NCI-H69 (cell line): ENCODE measurements at regions not wholly inside any gene's neighbourhood (a gene's known extent, or its start where the extent isn't known, plus 50 kb on each side); places are given as distances from the start of the nearest gene placed in this dataset.
"Not testable (repeated sequence)": the region's sequence is repeated elsewhere in the genome, so short reads cannot be mapped to it uniquely, and the experiment has no call there.

Experiments used
- DNase-seq: peaks from one replicate; lab custom pipeline; 2025; lab: John Stamatoyannopoulos, UW

DNA sequence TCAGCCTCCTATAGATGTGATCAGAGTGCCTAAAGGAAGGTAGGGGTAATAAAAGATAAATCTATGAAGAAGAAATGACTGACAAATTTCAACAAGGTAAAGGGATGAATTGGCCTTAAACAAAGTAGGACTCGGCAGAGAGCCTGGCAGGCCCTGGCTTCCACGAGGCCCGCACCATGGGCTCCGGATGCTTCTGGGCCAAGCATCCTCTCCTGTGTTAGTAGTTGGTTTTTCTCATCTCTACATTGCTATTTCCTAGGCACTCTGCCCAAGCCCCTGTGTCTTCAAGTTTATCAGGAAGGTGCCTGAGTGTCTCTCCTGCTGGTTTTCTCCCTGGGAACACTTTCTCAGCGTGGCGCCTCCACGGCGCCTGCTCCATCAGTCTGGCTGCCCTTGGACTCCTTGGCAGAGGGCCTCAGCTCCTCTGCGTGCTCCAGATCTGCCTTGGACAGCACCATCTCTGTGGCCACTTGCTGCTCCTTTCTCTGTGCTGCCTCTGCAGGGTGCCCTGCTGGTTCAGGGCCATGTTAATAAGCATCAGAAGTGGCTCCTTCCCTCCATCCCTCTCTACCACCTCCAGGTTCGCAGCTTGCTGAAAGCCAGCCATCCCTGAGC is 413.3 kb upstream of the DPP6 start:
- DNase-seq: no peak

DNA sequence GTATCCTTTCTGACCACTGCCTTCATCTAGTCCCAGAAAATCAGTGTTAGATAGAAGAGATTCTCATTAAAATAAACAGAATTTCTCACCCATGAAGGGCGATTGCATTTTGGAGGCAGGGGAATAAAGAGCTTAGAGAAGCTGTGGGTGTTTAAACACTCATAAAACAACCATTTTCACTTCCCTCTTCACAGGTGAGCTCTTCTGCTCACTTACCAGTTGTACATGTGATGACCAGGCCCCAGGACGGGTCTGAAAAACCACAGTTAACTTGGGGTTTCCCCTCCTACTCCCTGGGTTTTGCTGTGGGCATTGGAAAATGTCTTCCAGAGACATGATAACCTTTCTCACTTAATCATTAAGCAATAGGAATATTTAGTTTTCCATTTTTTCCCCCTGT is 411.6 kb upstream of the DPP6 start:
- DNase-seq: no peak

DNA sequence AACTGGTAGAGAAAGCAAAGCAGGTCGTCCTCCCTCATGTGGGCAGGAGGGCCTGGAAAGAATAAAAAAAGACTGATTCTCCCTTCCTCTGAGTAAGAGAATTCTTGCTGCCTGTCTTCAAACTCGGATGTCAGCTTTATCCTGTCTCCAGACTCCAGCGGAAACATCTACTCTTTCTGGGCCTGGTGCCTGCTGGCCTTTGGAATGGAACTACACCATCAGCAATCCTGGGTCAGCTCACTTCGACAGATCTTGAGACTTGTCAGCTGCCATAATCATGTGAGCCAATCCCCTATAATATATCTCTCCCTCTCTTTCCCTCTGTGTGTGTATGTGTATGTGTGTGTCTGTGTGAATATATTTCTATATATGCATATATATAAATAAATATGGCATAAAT is 411.0 kb upstream of the DPP6 start:
- DNase-seq: no peak

DNA sequence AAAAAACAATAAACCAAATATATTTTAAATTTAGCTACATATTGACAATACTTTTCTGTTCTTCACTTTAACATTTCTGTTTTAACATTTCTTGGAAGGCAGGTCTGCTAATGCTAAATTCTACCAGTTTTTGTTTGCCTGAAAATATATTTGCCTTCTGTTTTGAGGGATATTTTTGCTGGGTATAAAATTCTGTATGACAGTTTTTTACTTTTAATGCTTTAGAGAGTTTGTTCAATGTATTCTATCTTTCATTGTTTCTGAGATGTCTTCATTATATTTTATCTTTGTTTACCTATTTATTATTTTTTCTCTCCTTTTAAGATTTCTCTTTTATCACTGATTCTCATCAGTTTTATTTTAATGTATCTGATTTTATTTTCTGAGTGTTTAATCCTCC is 409.2 kb upstream of the DPP6 start:
- no peak for DNase-seq

DNA sequence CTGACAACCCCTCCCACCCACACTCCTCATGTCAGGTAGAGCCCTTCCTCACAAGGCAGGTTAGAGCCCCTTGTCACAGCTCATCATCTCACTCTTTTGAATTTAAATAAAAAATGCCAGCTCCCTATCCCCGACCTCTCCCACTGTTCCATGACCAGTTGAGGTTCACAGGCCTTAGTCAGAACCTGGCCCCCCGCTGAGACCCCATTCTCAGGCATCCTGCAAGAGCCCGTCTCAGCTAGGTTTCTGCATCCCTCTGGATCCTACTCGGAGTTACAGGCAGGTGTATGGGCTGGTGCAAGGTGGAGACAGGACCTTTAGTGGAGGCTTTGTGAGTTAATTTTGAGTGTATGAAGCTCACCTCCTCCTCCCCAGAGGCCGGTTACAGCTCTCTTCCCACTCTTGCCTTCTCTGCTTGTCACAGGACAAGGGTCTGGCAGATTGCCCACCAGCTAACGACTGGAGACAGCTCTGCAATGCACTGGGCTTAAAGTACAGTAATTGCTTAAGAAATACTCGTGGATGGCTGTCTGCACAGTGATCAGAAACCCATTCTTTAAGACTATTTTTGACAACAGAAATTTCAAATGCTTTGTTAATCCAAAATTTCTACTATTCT is 394.9 kb upstream of the DPP6 start:
- DNase-seq: no peak

DNA sequence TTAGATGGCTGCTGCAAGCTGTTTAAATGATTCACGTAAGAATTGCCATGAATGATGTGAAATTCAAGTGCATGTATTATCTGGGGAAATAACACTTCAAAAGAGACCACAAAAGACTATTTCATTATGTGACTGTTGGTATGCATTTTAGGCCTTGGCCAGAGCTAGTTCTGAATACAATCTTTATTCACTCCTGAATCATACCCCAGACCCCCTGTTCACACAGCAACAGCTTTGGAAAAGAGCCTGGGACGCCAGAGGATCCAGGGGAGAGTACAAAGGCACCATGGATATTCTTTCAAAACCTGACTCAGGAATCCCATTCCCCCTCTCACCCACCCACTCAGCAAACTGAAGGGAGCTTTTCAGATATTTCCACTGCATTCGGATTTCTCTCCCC is 377.1 kb upstream of the DPP6 start:
- DNase-seq: no peak

DNA sequence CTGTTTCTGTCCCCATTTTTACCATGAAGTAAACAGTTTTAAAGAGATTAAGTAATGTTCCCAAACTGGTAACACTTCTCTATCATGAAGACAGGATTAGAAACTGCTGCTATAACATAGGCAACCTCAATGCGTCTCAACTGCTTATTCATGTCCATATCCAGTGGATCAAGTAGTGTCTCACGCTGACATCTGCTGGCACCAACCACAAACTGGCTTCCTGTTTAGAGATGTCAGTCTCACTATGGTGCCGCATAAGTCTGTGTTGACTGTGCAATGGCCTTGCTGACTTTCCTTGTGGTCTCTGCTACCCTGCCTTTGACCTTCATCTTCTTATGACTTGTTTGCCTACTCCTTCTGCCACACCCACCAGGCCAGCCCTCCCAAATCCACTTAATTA is 369.6 kb upstream of the DPP6 start:
- peak; percentile 8 for DNase-seq

DNA sequence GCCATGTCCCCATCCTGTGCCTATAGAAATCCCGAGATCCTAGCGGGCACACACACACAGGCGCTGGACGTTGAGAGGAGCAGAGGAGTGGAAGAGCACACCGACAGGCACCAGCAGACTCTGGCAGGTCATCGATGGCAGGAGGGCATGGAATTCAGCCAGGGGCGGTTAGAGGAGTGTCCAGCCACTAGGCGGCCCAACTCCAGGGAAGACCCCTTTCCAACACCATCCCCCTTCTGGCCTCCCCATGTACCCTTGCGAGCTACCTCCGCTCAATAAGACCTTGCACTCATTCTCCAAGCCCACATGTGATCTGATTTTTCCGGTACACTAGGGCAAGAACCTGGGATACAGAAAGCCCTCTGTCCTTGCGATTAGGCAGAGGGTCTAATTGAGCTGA is 356.0 kb upstream of the DPP6 start:
- no peak for DNase-seq

DNA sequence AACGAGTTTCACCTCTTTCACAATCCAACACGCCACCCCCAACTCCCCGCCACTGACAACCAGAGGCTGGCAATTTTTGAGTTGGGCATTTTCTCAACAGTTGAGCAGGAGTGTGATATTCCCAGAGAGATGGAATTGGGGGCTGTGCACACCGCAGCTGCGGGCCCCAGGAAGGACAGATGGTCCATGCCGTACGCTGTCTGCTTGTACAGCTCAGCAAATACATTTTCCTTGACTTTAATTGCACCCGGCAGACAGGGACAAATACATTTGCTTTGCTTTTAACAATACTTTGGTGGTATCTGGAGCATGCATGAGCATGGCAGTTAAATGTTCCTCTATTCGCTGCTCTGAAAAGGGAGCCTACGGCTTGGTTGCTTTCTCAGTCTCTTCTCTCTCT is 354.2 kb upstream of the DPP6 start:
- DNase-seq: peak; percentile 57

DNA sequence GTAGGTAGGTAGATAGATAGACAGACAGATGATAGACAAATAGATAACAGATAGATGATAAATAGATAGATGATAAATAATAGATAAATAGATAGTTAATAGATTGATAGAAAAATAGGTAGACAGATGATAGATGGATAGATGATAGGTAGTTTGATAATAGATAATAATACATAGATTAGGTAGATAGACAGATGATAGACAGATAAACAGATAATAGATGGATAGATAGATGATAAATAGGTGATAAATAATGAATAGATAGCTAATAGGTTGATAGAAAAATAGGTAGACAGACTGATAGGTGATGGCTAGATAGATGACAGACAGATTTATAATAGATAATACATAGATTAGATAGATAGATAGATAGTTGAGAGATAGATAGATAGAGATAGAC is 350.5 kb upstream of the DPP6 start:
- DNase-seq: no peak

DNA sequence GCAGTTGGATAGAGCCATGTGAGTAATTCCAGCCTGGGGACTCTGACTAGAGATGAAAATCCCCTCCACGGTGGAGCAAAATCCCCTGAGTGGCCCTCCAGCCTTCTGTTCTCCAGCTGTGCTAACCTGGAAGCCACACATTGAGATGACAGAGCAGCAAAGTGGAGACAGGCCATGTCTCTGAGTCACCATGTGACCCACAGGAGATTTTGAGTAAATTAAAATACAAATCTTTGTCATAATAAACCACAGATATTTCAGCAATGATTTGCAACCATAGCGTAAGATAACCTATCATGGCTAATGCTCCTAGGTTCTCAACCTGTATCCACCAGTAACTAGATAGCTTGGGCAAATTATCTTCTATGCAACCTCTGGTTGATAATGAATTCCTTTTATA is 328.3 kb upstream of the DPP6 start:
- DNase-seq: not testable (repeated sequence)

DNA sequence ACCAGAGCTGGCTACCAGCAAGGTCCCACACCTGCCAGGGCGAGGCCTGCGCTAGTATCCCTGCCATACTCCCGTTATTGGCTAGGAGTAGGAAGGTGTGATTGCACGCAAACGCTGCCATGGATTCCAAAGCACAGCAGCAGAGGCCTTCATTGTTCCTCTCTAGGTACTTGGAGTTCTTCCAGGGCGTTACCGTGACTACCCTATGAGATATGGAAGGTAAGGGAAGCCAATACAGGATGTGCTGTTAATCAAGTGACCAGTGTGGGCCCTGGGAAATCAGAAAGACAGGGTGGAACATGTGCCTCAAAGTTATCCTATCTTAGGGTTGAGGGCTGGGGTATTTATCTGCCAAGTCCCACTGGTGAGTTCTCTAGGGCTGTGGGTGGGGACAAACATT is 320.7 kb upstream of the DPP6 start:
- DNase-seq: not testable (repeated sequence)

DNA sequence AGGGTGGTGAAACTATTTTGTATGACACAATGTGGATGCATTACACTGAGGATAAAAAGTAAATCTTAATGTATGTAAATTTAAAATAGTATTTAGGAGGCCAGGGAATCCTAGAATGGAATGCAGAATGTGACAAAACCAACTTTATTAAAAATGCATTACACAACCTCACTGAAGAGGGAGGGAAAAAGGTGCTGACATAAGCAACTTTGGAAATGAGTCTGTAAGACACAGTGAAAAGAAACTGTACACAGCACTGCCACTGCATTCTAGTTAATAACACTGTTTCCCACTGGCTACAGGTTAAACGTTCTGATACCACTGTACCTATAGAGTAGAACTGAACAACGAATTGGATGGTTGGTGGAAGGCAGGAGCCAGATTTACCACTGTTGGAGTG is 308.8 kb upstream of the DPP6 start:
- not testable (repeated sequence) for DNase-seq

DNA sequence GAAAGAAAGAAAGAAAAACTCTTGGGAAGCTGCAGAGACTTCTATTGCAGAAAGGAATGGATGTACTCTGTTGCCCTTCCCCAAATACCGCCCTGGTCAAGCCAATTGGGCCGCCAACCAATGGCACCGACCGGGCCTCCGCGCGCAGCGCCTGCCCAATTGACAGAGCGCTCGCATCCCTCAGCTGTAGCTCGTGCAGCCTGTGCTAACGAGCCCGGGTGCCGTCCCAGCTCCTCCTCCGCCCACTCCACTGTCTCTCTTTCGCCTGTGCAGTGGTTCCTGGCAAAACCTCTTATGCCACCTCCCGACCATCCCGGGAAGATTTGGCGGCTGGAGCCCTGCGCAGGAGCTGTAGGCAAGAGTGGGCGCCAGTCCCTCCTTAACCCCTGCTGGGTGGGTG is 304.2 kb upstream of the DPP6 start:
- DNase-seq: not testable (repeated sequence)

DNA sequence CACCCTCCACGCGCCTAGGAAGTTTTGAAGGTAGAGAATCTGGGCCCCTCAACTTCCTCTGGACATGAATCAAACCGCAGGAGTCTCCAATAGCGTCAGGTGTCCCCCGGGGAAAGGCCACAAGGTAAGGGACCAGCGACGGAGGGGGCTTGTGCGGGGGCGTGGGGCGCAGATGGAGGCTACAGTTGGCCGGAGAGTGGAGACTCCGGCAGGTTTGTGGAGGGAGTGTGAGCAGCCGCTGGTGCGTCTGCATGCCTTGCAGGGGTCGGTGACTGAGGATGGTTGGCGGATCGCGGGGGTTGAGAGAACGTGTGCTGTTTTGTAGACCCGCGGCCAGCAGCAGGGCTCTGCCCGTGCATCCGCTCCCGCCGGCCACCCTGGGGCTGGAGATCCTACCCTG is 303.3 kb upstream of the DPP6 start:
- not testable (repeated sequence) for DNase-seq

DNA sequence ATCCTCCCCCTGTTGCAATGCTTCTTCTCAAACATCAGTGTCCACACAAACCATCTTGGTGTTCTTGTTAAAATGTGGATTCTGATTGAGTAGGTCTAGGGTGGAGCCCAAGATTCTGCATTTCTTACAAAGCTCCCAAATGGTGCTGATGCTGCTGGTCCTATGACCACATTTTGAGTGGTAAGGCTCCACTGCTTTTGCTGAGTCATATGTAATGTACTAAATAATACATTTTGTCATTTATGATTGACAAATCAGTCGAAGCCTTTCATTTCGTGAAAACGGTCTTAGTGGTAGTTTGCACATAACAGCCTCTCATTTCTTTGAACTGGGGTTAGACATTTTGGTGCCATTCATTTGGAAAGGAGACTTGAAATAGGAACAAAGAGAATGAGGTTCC is 286.3 kb upstream of the DPP6 start:
- DNase-seq: not testable (repeated sequence)

DNA sequence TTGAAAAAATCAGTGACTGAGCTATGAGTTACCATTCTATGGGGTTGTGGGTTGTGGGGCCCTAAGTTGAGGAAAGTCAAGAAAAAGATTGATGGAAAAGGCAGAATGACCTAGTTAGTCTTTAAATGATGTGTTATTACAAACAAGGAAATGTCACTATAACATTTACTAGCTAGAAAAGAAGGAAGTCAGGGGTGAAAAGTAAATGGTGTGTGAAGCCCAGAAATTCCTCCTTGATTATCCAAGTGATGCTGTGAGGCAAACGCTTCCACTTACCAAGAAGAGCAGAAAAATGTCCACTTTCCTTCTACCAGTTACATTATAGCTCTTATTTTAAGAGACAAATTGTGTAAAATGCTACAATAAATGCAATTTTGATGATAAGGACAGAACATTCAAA is 285.3 kb upstream of the DPP6 start:
- DNase-seq: not testable (repeated sequence)

DNA sequence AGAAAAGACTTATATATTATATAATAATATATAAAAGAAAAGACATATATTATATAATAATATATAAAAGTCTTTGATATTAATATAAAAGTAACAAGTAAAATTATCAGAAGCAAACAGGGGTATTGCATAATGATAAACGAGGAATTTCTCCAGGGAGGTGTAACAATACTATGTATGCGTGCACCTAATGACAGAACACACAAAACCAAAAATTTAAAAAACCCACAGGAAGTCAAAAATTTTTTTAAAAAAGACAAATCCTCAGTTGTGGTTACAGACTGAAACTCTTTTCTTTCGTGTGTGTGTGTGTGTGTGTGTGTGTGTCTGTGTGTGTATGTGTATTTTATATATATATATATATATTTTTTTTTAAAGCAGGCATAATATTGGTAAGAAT is 279.2 kb upstream of the DPP6 start:
- DNase-seq: no peak

DNA sequence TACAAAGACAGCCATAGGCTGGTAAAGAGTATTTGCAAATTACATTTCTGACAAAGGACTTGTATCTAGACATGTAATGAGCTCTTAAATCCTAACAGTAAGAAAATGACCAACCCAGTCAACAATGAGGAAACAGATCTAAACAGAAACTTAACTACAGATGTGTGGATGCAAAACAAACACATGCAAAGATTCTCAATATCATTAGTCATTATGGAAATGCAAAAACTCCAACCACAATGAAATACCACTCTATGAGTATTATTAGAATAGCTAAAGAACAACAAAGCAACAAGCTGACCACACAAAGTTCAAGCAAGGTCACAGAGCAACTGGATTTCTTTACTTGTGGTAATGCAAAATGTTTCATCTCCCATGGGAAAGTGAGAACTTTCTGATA is 275.3 kb upstream of the DPP6 start:
- DNase-seq: not testable (repeated sequence)

DNA sequence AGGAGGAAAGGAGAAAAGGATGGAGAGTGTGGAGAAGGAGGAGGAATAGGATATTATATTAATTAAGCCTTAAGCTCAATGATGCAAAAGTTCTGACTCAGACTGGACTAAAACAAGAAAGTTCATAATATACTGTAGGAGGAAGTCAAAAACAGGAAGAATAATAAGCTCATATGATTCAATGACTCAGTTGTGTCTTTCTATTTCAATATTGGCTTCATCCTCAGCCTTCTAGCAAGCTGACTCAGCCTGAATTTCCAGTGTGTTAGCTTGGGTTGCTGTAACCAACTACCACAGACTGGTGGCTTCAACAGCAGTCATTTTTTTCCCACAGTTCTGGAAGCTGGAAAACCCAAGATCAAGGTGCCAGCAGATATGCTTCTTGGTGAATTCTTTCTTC is 254.8 kb upstream of the DPP6 start:
- not testable (repeated sequence) for DNase-seq

DNA sequence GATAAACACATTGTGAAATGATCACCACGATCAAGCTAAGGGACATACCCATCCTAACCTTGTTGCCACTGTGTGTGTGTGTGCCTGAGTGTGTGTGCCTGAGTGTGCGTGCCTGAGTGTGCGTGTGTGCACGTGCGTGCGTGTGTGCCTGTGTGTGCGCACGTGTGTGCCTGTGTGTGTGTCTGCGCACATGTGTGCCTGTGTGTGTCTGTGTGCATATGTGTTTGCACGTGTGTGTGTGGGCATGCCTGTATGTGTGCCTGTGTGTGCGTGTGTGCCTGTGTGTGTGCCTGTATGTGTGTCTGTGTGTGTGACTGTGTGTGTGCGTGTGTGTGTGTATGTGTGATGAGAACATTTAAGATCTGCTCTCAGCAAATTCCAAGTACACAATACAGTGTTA is 244.1 kb upstream of the DPP6 start:
- no peak for DNase-seq

DNA sequence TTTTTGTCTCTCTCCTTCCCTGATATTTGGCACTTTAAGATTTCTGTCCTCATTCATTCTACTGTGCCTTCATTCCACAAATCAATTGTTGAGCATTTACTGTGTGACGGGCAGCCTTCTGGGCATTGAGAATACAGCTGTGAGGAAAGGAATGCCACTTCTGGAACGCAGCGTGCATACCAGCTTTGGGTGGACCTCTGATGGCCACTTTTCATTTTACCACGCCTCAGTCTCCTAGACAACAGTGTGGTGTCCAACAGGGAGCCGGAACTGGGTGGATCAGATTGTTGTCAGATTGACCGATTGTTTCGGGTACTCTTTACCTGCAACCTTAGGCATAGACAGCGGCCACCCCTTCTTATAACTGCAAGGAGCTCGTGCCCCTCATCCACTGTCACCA is 222.7 kb upstream of the DPP6 start:
- DNase-seq: no peak

DNA sequence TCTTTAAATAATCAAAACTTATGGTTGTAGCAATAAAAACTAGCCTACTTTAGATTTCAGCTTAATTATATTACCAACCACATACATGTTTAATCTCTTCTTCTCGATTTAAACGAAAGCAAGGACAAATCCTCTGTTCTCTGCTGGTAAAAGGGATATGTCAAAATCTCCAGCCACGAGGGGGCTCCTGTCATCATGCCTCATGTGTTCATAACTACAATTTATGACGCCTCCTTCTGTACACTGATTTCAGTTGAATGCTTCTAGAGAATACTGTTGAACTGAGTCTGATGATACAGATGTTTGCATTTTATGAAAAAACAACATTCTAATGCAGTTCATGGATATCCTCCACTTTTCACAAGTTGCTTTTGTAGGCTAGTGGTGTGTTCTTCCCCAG is 220.0 kb upstream of the DPP6 start:
- DNase-seq: peak; percentile 46

DNA sequence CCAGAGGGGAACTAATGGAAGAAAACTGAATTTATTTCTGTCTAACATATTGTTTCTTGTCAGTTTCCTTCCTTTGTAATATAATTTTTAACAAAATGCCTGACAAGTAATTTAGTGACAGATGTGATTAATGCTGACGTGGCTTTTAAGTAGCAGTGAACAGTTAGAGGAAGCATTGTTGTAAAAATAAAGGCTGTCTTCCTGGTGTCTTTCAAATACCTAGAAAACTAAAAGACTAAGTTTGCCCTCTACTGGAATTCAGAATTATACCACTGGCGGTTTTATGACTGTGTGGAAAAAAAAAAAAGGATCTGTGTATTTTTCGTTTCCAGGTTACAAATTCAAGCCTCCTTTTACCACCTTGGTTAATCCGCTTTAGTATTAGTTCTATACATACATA is 217.1 kb upstream of the DPP6 start:
- DNase-seq: no peak
